ENCODE measurements at regions not wholly inside any gene's neighbourhood (a gene's known extent, or its start where the extent isn't known, plus 50 kb on each side); places are given as distances from the start of the nearest gene placed in this dataset.

- Histone ChIP-seq H3K4me3 (replicated peaks in 1 of 2; ENCODE audit: low read depth in 1 of 2, low read length in 2 of 2) (no peak overlapping the region), H2AFZ (ENCODE audit: low read depth, low read length, poor library complexity, severe bottlenecking) (no peak overlapping the region), H3K9ac (ENCODE audit: low read length) (no peak overlapping the region), H4K20me1 (ENCODE audit: insufficient read depth) (no peaks in the 10 kb centered on the region), H3K36me3 (ENCODE audit: control insufficient read depth in 1 of 2, insufficient read depth in 2 of 2, low read length in 2 of 2) (no peaks in the 10 kb centered on the region), H3K27me3 (ENCODE audit: insufficient read depth, low read length) (no peaks in the 10 kb centered on the region), H3K79me2 (ENCODE audit: insufficient read depth, low read length) (no peaks in the 10 kb centered on the region), H3K9me3 (ENCODE audit: control insufficient read depth in 1 of 2, insufficient read depth in 1 of 2, low read depth in 1 of 2, low read length in 2 of 2) (no peaks in the 10 kb centered on the region; a peak in 1 of 4 replicates), H3K4me2 (ENCODE audit: low read length) (no peak overlapping the region), H3K27ac (ENCODE audit: low read depth, low read length) (no peak overlapping the region), H3K4me1 (ENCODE audit: control insufficient read depth in 1 of 2, insufficient read depth in 2 of 2, low read length in 2 of 2) (no peaks in the 10 kb centered on the region), H3K9me2 (ENCODE audit: insufficient read depth) (no peaks in the 10 kb centered on the region)
- no peak for TF ChIP-seq POLR2AphosphoS5 (IDR thresholded peaks at IDR 0.05; ENCODE audit: low read depth, low read length)
- TF ChIP-seq EZH2phosphoT487 (IDR thresholded peaks at IDR 0.05; ENCODE audit: borderline replicate concordance): no peak
- no peak for TF ChIP-seq SIN3A (IDR thresholded peaks at IDR 0.05; ENCODE audit: low read depth)
- TF ChIP-seq SRF (IDR thresholded peaks at IDR 0.05; ENCODE audit: low read depth): no peak
- TF ChIP-seq EZH2 (IDR thresholded peaks at IDR 0.05): no peak
- no peak for TF ChIP-seq ZBTB33 (IDR thresholded peaks at IDR 0.05; ENCODE audit: extremely low read depth, insufficient replicate concordance, low read length)
- TF ChIP-seq SP1 (IDR thresholded peaks at IDR 0.05; ENCODE audit: low read depth): no peak
- no peak for TF ChIP-seq REST (IDR thresholded peaks at IDR 0.05; ENCODE audit: low read depth)
- no peak for TF ChIP-seq YY1 (IDR thresholded peaks at IDR 0.05; ENCODE audit: extremely low read depth, insufficient replicate concordance, low read depth, low read length)
- TF ChIP-seq ELF1 (IDR thresholded peaks at IDR 0.05; ENCODE audit: borderline replicate concordance, low read depth): no peak
- no peak for TF ChIP-seq POLR2A (IDR thresholded peaks at IDR 0.05; ENCODE audit: borderline replicate concordance, extremely low read depth, insufficient read depth, insufficient read length)
- TF ChIP-seq EGR1 (IDR thresholded peaks at IDR 0.05; ENCODE audit: low read depth): no peak
- no peak for TF ChIP-seq ATF3 (IDR thresholded peaks at IDR 0.05)
- no peak for TF ChIP-seq ZNF274 (IDR thresholded peaks at IDR 0.05; ENCODE audit: low read depth, low read length)
- TF ChIP-seq RAD21 (IDR thresholded peaks at IDR 0.05; ENCODE audit: low read depth): no peak
- TF ChIP-seq FOSL1 (IDR thresholded peaks at IDR 0.05; ENCODE audit: low read depth): no peak
- TF ChIP-seq CTCF (IDR thresholded peaks at IDR 0.05 in 2 of 3, conservative IDR thresholded peaks at IDR 0.05 in 1 of 3; ENCODE audit: borderline replicate concordance in 1 of 3, insufficient read depth in 1 of 3, low read depth in 2 of 3, low read length in 2 of 3): no peak
- no peak for TF ChIP-seq TCF7L2 (IDR thresholded peaks at IDR 0.05; ENCODE audit: borderline replicate concordance, extremely low read depth, insufficient read depth, insufficient read length)
- RAD21 ChIA-PET (ENCODE audit: low non-redundant PET in 1 of 2, low total read pairs in 2 of 2, uncharacterized antibody in 2 of 2, unreplicated experiment in 2 of 2): no interaction called here
- DNase-seq (ENCODE audit: low read depth, low spot score): no peak
- CTCF ChIA-PET: no interaction called here
- no TSS peak for BruUV-seq (replicated peaks)
- POLR2A ChIA-PET: no interaction called here
- ATAC-seq: no peak
- intact Hi-C loops (cut with micrococcal nuclease): no loop called here
These were observed 523.9 kb upstream of the CNTN3 start for GRCh38 chr3:75138345-75138744.

All from HCT116 (cell line).